HuH-7.5 (cell line): ENCODE measurements at regions not wholly inside any gene's neighbourhood (a gene's known extent, or its start where the extent isn't known, plus 50 kb on each side); places are given as distances from the start of the nearest gene placed in this dataset.
A peak's percentile ranks its signal among the peaks of the same experiment; 100 is the strongest.

Experiments
- DNase-seq: peaks from one replicate; pipeline ENCODE4 v3.0.0; 2011; ENCODE audit warnings: low spot score

GRCh38 chr1:218679988-218680748 lies 335.0 kb downstream of the TGFB2 start:
- no peak for DNase-seq

GRCh38 chr1:218683242-218683641 lies 338.1 kb downstream of the TGFB2 start:
- no peak for DNase-seq

GRCh38 chr1:218686258-218686657 lies 341.1 kb downstream of the TGFB2 start:
- no peak for DNase-seq

GRCh38 chr1:218686761-218687160 lies 341.6 kb downstream of the TGFB2 start:
- no peak for DNase-seq

- DNase-seq: no peak
Measured at GRCh38 chr1:218692808-218693207, 347.7 kb downstream of the TGFB2 start.

- no peak for DNase-seq
Measured at GRCh38 chr1:218693599-218693998, 348.5 kb downstream of the TGFB2 start.

- DNase-seq: no peak
Measured at GRCh38 chr1:218694085-218694484, 348.9 kb downstream of the TGFB2 start.

- no peak for DNase-seq
Measured at GRCh38 chr1:218694636-218695035, 349.5 kb downstream of the TGFB2 start.

- no peak for DNase-seq
Measured at GRCh38 chr1:218695525-218695924, 350.4 kb downstream of the TGFB2 start.

GRCh38 chr1:218698141-218698540 lies 353.0 kb downstream of the TGFB2 start:
- no peak for DNase-seq

GRCh38 chr1:218699421-218699820 lies 354.3 kb downstream of the TGFB2 start:
- no peak for DNase-seq

- no peak for DNase-seq
Measured at GRCh38 chr1:218699865-218700264, 354.7 kb downstream of the TGFB2 start.

GRCh38 chr1:218700666-218701065 lies 355.5 kb downstream of the TGFB2 start:
- DNase-seq: no peak

- DNase-seq: no peak
Measured at GRCh38 chr1:218701131-218701530, 356.0 kb downstream of the TGFB2 start.

- no peak for DNase-seq
Measured at GRCh38 chr1:218702775-218703174, 357.6 kb downstream of the TGFB2 start.

- no peak for DNase-seq
Measured at GRCh38 chr1:218703836-218704235, 358.7 kb downstream of the TGFB2 start.

- no peak for DNase-seq
Measured at GRCh38 chr1:218705391-218705790, 360.3 kb downstream of the TGFB2 start.

GRCh38 chr1:218705911-218706893 lies 361.1 kb downstream of the TGFB2 start:
- DNase-seq: peak; percentile 36

GRCh38 chr1:218711001-218711400 lies 365.9 kb downstream of the TGFB2 start:
- DNase-seq: no peak

- peak; percentile 28 for DNase-seq
Measured at GRCh38 chr1:218711884-218712674, 366.9 kb downstream of the TGFB2 start.

GRCh38 chr1:218712677-218713076 lies 367.5 kb downstream of the TGFB2 start:
- DNase-seq: no peak

- DNase-seq: no peak
Measured at GRCh38 chr1:218715961-218716669, 371.0 kb downstream of the TGFB2 start.
